HG02610 (cell line): ENCODE measurements at regions not wholly inside any gene's neighbourhood (a gene's known extent, or its start where the extent isn't known, plus 50 kb on each side); places are given as distances from the start of the nearest gene placed in this dataset.
"Not testable (repeated sequence)": the region's sequence is repeated elsewhere in the genome, so short reads cannot be mapped to it uniquely, and the experiment has no call there.

ENCODE experiments used
- ATAC-seq: cut with Tn5 transposase; IDR thresholded peaks from one replicate; pipeline ENCODE4 v1.9.1; 2021; ENCODE audit warnings: mild to moderate bottlenecking, moderate library complexity; ENCODE audit not compliant: unreplicated experiment

GRCh38 chr5:67724412-67725135, 491.0 kb upstream of the PIK3R1 start:
- no peak for ATAC-seq

- no peak for ATAC-seq
Observed at GRCh38 chr5:67723873-67724272, 491.7 kb upstream of the PIK3R1 start.

- not testable (repeated sequence) for ATAC-seq
Observed at GRCh38 chr5:67722582-67722981, 493.0 kb upstream of the PIK3R1 start.

GRCh38 chr5:67720162-67720772, 495.3 kb upstream of the PIK3R1 start:
- ATAC-seq, result no peak

- no peak for ATAC-seq
Observed at GRCh38 chr5:67702008-67702407, 505.4 kb upstream of the CD180 start.

- no peak for ATAC-seq
Observed at GRCh38 chr5:67699560-67699959, 503.0 kb upstream of the CD180 start.

GRCh38 chr5:67696446-67696845, 499.8 kb upstream of the CD180 start:
- no peak for ATAC-seq

GRCh38 chr5:67695369-67695768, 498.8 kb upstream of the CD180 start:
- ATAC-seq, result no peak

- no peak for ATAC-seq
Observed at GRCh38 chr5:67694810-67695191, 498.2 kb upstream of the CD180 start.

- no peak for ATAC-seq
Observed at GRCh38 chr5:67693956-67694809, 497.6 kb upstream of the CD180 start.

- no peak for ATAC-seq
Observed at GRCh38 chr5:67686746-67687145, 490.1 kb upstream of the CD180 start.

GRCh38 chr5:67681703-67682102, 485.1 kb upstream of the CD180 start:
- no peak for ATAC-seq

GRCh38 chr5:67680099-67680498, 483.5 kb upstream of the CD180 start:
- no peak for ATAC-seq

- no peak for ATAC-seq
Observed at GRCh38 chr5:67679184-67679841, 482.7 kb upstream of the CD180 start.

- ATAC-seq, result no peak
Observed at GRCh38 chr5:67678594-67678993, 482.0 kb upstream of the CD180 start.

GRCh38 chr5:67677422-67677970, 480.9 kb upstream of the CD180 start:
- ATAC-seq, result no peak

GRCh38 chr5:67676863-67677262, 480.3 kb upstream of the CD180 start:
- no peak for ATAC-seq

- ATAC-seq, result no peak
Observed at GRCh38 chr5:67674159-67674655, 477.6 kb upstream of the CD180 start.

GRCh38 chr5:67673618-67674017, 477.0 kb upstream of the CD180 start:
- no peak for ATAC-seq

GRCh38 chr5:67673180-67673579, 476.6 kb upstream of the CD180 start:
- no peak for ATAC-seq

- no peak for ATAC-seq
Observed at GRCh38 chr5:67672636-67673035, 476.0 kb upstream of the CD180 start.
